Transverse colon (tissue), 4 donors: ENCODE measurements at regions not wholly inside any gene's neighbourhood (a gene's known extent, or its start where the extent isn't known, plus 50 kb on each side); places are given as distances from the start of the nearest gene placed in this dataset.
"Not testable (repeated sequence)": the region's sequence is repeated elsewhere in the genome, so short reads cannot be mapped to it uniquely, and the experiment has no call there.

ENCODE experiments used
- DNase-seq: peaks from one replicate; pipeline ENCODE4 v3.0.0-alpha.2; 2019
- H3K27ac ChIP-seq, 4 donors: fragments of 200-600 bp; sonication (generic); 2 replicates each; pipeline ENCODE4 v1.5.1; 2016 to 2018; ENCODE audit warnings: inconsistent platforms in 4 of 4
- H3K27me3 ChIP-seq: fragments of 200-600 bp; sonication (generic); 2 replicates; pipeline ENCODE4 v1.5.1; 2017; ENCODE audit warnings: inconsistent platforms
- H3K36me3 ChIP-seq, 4 donors: fragments of 200-600 bp; sonication (generic); 2 replicates each; pipeline ENCODE4 v1.5.1; 2017 to 2019; ENCODE audit warnings: inconsistent platforms in 4 of 4
- H3K4me1 ChIP-seq, 4 donors: fragments of 200-600 bp; sonication (generic); 2 replicates each; pipeline ENCODE4 v1.5.1; 2017 to 2020; ENCODE audit warnings: inconsistent platforms in 4 of 4
- H3K4me3 ChIP-seq, 4 donors: fragments of 200-600 bp; sonication (generic); 1 replicate in 1 of 4; 2 replicates in 3 of 4; pipeline versions ENCODE4 v1.5.1 to v1.6.1; 2017 to 2019; ENCODE audit warnings: inconsistent platforms in 4 of 4
- H3K9me3 ChIP-seq, 2 donors: fragments of 200-600 bp; sonication (generic); 2 replicates each; pipeline ENCODE4 v1.5.1; 2017 to 2019; ENCODE audit warnings: inconsistent platforms in 2 of 2
- CTCF ChIP-seq, 5 experiments: fragments of 200-600 bp in 3 of 5; fragments of 450-650 bp in 2 of 5; sonication (generic) in 3 of 5; IDR thresholded peaks; 1 replicate in 2 of 5; 2 replicates in 3 of 5; pipeline ENCODE4 v1.5.1; 2016 to 2017; ENCODE audit warnings: antibody characterized with exemption in 5 of 5, inconsistent platforms in 3 of 5, mild to moderate bottlenecking in 2 of 5, moderate library complexity in 1 of 5
- EP300 ChIP-seq: sonication (generic); formaldehyde crosslinking; IDR thresholded peaks from one replicate; pipeline ENCODE4 v1.6.1; 2017; ENCODE audit warnings: antibody characterized with exemption, low read depth
- POLR2A ChIP-seq: fragments of 450-650 bp; IDR thresholded peaks from one replicate; pipeline ENCODE4 v1.6.1; 2016; ENCODE audit warnings: antibody characterized with exemption, mild to moderate bottlenecking, moderate library complexity
- POLR2AphosphoS5 ChIP-seq, 3 donors: sonication (generic); formaldehyde crosslinking; IDR thresholded peaks; one replicate each; pipeline ENCODE4 v1.6.1; 2016; ENCODE audit warnings: antibody characterized with exemption in 3 of 3
- WGBS, 2 donors: methylation state at CpG; one replicate each; pipeline ENCODE4 v1.1.5; 2018; ENCODE audit warnings: low coverage in 1 of 2; 5-methylcytosine and 5-hydroxymethylcytosine counted together
- in situ Hi-C, 4 donors: fragments of 200-750 bp; cut with MboI; loops; one replicate each; pipeline versions ENCODE4 v1.15.0 to v1.15.1; 2017; ENCODE audit warnings: low sequenced_read_pairs in 3 of 4, low pct_ligation_motif_present in 1 of 4, low pct_unique_long_range_greater_than_20kb in 1 of 4
- intact Hi-C: fragments of 100-400 bp; cut with DNase I; formaldehyde crosslinking; loops from one replicate; pipeline ENCODE4 v1.15.1; 2023; ENCODE audit warnings: low total_unique reads

GRCh38 chr14:98931126-98931525 lies 340.9 kb downstream of the BCL11B start:
- no peaks in the 10 kb centered on the region for H3K27me3 ChIP-seq
- no peaks in the 10 kb centered on the region for H3K36me3 ChIP-seq
- no peak for TF ChIP-seq EP300
- TF ChIP-seq CTCF (IDR thresholded peaks at IDR 0.05) = no peak
- no peak for TF ChIP-seq POLR2AphosphoS5 (IDR thresholded peaks at IDR 0.05)
- TF ChIP-seq POLR2A = no peak
- in situ Hi-C loops (no loop called here), intact Hi-C loops (no loop called here)
- no peak overlapping the region for H3K4me3 ChIP-seq
- H3K4me1 ChIP-seq = no peaks in the 10 kb centered on the region
- peak overlapping the region in 1 of 4 donors; percentile 41 for H3K27ac ChIP-seq
- H3K9me3 ChIP-seq = no peaks in the 10 kb centered on the region
- no peak for DNase-seq

- intact Hi-C loops = no loop called here
- Histone ChIP-seq H3K27ac (peak overlapping the region in 1 of 4 donors; percentile 41), H3K4me1 (no peaks in the 10 kb centered on the region), H3K4me3 (no peak overlapping the region), H3K27me3 (no peaks in the 10 kb centered on the region), H3K9me3 (no peaks in the 10 kb centered on the region), H3K36me3 (no peaks in the 10 kb centered on the region)
- in situ Hi-C loops = no loop called here
- 75 to 93% methylated on average over 4 to 8 of the region's 8 CpGs for WGBS, 2 donors
- TF ChIP-seq POLR2AphosphoS5 (IDR thresholded peaks at IDR 0.05) (no peak), POLR2A (no peak), CTCF (IDR thresholded peaks at IDR 0.05) (no peak), EP300 (no peak)
- peak; percentile 48 for DNase-seq
These were observed 340.1 kb downstream of the BCL11B start for GRCh38 chr14:98931911-98932310.

- DNase-seq = no peak
- Histone ChIP-seq H3K27me3 (no peaks in the 10 kb centered on the region), H3K4me3 (no peak overlapping the region), H3K27ac (no peak overlapping the region), H3K9me3 (no peaks in the 10 kb centered on the region), H3K36me3 (no peaks in the 10 kb centered on the region), H3K4me1 (no peaks in the 10 kb centered on the region)
- in situ Hi-C loops = no loop called here
- intact Hi-C loops = no loop called here
- no peak for TF ChIP-seq POLR2A
- TF ChIP-seq EP300 = no peak
- no peak for TF ChIP-seq CTCF (IDR thresholded peaks at IDR 0.05)
- TF ChIP-seq POLR2AphosphoS5 (IDR thresholded peaks at IDR 0.05) = no peak
- WGBS, 2 donors = 60 to 77% methylated on average over 4 to 8 of the region's 8 CpGs
These were observed 339.3 kb downstream of the BCL11B start for GRCh38 chr14:98932431-98933325.

GRCh38 chr14:98934569-98934968 lies 337.4 kb downstream of the BCL11B start:
- intact Hi-C loops, in situ Hi-C loops, DNase-seq, H3K9me3 ChIP-seq, H3K27me3 ChIP-seq, H3K4me3 ChIP-seq, H3K4me1 ChIP-seq, H3K36me3 ChIP-seq, H3K27ac ChIP-seq: not testable (repeated sequence)
- 81% methylated on average over 5 of the region's 5 CpGs; no CpG with 5 or more reads in 1 of the 2 donors for WGBS, 2 donors

- in situ Hi-C loops (no loop called here), intact Hi-C loops (no loop called here)
- DNase-seq = no peak
- no peaks in the 10 kb centered on the region for H3K9me3 ChIP-seq
- no peak for TF ChIP-seq EP300
- TF ChIP-seq POLR2A = no peak
- no peak for TF ChIP-seq POLR2AphosphoS5 (IDR thresholded peaks at IDR 0.05)
- TF ChIP-seq CTCF (IDR thresholded peaks at IDR 0.05) = no peak
- H3K27me3 ChIP-seq = no peaks in the 10 kb centered on the region
- no peaks in the 10 kb centered on the region for H3K36me3 ChIP-seq
- no peak overlapping the region for H3K27ac ChIP-seq
- no peaks in the 10 kb centered on the region for H3K4me1 ChIP-seq
- WGBS, 2 donors = 93 to 100% methylated on average over 4 to 9 of the region's 9 CpGs
- H3K4me3 ChIP-seq = no peak overlapping the region
These were observed 336.1 kb downstream of the BCL11B start for GRCh38 chr14:98935921-98936320.
